ENCODE measurements at regions not wholly inside any gene's neighbourhood (a gene's known extent, or its start where the extent isn't known, plus 50 kb on each side); places are given as distances from the start of the nearest gene placed in this dataset.

DNA sequence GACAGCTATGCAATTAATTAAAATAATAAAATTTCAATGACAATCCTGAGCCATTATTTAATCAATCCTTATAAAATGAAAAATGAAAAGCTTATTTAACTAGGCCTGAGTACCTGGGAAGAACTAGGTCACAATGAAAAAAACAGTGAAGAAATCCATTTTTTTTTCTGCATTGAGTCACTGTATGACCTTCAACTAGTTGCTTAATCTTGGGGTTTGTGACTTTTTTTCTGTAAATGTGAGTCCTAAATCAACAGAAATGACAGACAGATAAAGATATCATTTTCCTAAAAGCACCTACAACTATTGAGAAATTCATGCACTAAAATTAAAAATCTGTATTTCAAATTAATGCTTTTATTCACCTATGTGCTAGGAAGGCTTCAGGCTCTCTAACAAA, 96.8 kb downstream of the TMEM26 start:
- H3K9me3 ChIP-seq: no peaks in the 10 kb centered on the region
- intact Hi-C loops (cut with DNase I; ENCODE audit: low total_unique reads): no loop called here

DNA sequence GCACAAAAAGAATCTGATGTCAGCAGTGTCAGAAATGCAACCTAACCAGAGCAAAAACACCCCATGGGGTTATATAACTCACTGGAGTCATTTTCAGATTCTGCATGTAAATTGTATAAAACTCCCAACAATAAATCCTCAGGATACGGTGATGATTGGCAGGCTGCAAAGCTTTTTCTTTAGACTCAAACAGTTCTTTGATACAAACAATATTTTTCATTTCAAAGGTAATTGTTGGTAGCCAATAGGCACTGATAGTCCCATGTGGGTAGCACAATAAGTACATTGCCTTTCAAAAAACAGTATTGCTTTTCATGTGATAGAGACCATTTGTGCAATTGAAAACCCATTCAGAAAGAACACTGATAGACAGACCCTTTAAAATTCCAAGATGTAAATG, 98.0 kb downstream of the TMEM26 start:
- Histone ChIP-seq H3K36me3 (no peaks in the 10 kb centered on the region), H3K4me3 (no peak overlapping the region), H3K27ac (no peak overlapping the region), H3K4me1 (no peaks in the 10 kb centered on the region), H3K27me3 (no peaks in the 10 kb centered on the region), H3K9me3 (no peaks in the 10 kb centered on the region)
- intact Hi-C loops (cut with DNase I; ENCODE audit: low total_unique reads): no loop called here
- TF ChIP-seq POLR2A (IDR thresholded peaks at IDR 0.05): no peak
- TF ChIP-seq, protein P1, sequence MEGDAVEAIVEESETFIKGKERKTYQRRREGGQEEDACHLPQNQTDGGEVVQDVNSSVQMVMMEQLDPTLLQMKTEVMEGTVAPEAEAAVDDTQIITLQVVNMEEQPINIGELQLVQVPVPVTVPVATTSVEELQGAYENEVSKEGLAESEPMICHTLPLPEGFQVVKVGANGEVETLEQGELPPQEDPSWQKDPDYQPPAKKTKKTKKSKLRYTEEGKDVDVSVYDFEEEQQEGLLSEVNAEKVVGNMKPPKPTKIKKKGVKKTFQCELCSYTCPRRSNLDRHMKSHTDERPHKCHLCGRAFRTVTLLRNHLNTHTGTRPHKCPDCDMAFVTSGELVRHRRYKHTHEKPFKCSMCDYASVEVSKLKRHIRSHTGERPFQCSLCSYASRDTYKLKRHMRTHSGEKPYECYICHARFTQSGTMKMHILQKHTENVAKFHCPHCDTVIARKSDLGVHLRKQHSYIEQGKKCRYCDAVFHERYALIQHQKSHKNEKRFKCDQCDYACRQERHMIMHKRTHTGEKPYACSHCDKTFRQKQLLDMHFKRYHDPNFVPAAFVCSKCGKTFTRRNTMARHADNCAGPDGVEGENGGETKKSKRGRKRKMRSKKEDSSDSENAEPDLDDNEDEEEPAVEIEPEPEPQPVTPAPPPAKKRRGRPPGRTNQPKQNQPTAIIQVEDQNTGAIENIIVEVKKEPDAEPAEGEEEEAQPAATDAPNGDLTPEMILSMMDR (IDR thresholded peaks at IDR 0.05): no peak
- TF ChIP-seq POLR2AphosphoS5 (IDR thresholded peaks at IDR 0.05): no peak
- DNase-seq (ENCODE audit: low spot score in 2 of 2): no peak

More for the DNA sequence above, 96.8 kb downstream of the TMEM26 start:
- TF ChIP-seq POLR2A (IDR thresholded peaks at IDR 0.05) (no peak), POLR2AphosphoS5 (IDR thresholded peaks at IDR 0.05) (no peak)
- TF ChIP-seq, protein P1 (IDR thresholded peaks at IDR 0.05): no peak
- H3K27ac ChIP-seq: no peak overlapping the region
- no peaks in the 10 kb centered on the region for H3K4me1 ChIP-seq
- no peak overlapping the region for H3K4me3 ChIP-seq
- no peaks in the 10 kb centered on the region for H3K36me3 ChIP-seq
- DNase-seq (ENCODE audit: low spot score in 2 of 2): no peak
- H3K27me3 ChIP-seq: no peaks in the 10 kb centered on the region

DNA sequence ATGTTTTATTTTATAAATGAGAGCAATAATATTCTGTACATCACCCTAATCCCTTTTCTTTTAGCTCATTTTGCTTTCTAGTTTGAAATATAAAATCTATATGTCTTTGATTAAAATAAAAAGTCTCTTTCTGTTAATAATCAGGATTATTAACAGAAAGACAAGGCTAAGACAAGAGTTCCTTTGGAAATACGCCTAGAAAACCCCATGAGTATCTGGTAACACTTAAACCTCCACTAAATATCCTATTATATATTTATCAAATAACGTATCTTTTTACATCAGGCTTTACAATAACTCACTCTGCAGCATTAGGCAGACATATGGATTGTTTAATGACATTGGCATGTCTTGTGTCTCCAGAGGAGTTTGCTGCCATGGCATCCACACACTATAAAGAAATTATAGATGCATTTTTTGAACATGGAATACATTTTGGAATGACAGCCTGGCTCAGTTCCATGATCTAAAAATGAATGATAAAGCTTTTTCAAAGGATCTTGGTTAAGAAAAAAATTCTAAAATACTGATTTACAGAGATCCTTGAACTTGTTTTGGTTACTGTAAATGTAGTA, 98.7 kb downstream of the TMEM26 start:
- Histone ChIP-seq H3K4me3 (no peak overlapping the region), H3K27me3 (no peaks in the 10 kb centered on the region), H3K27ac (no peak overlapping the region), H3K9me3 (no peaks in the 10 kb centered on the region), H3K4me1 (no peaks in the 10 kb centered on the region), H3K36me3 (no peaks in the 10 kb centered on the region)
- no peak for DNase-seq (ENCODE audit: low spot score in 2 of 2)
- no peak for TF ChIP-seq POLR2AphosphoS5 (IDR thresholded peaks at IDR 0.05)
- TF ChIP-seq, protein P1 (IDR thresholded peaks at IDR 0.05): no peak
- no peak for TF ChIP-seq POLR2A (IDR thresholded peaks at IDR 0.05)
- intact Hi-C loops (cut with DNase I; ENCODE audit: low total_unique reads): no loop called here

DNA sequence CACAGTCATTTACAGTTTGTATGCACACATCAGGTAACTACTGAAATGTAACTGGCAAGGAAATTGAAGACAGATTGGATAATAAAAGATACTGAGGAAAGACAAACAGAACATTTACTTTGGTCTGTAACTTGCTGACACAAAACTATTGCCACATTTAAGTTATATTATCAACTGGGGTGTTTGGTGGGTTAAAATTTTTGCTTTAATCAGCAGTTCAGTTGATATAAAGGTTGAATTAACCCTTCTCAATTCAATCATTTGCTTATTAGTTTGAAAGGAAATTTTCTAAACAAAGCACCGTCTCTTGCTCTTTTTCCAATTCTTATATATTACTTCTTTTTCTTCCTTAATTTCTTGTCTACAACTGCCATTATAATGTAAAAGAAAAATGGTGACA, 102.4 kb downstream of the TMEM26 start:
- Histone ChIP-seq H3K4me1 (no peaks in the 10 kb centered on the region), H3K27me3 (no peaks in the 10 kb centered on the region), H3K27ac (no peak overlapping the region), H3K9me3 (no peaks in the 10 kb centered on the region), H3K4me3 (no peak overlapping the region), H3K36me3 (no peaks in the 10 kb centered on the region)
- TF ChIP-seq POLR2AphosphoS5 (IDR thresholded peaks at IDR 0.05) (no peak), POLR2A (IDR thresholded peaks at IDR 0.05) (no peak)
- TF ChIP-seq, protein P1 (IDR thresholded peaks at IDR 0.05): no peak
- intact Hi-C loops (cut with DNase I; ENCODE audit: low total_unique reads): no loop called here
- DNase-seq (ENCODE audit: low spot score in 2 of 2): no peak

DNA sequence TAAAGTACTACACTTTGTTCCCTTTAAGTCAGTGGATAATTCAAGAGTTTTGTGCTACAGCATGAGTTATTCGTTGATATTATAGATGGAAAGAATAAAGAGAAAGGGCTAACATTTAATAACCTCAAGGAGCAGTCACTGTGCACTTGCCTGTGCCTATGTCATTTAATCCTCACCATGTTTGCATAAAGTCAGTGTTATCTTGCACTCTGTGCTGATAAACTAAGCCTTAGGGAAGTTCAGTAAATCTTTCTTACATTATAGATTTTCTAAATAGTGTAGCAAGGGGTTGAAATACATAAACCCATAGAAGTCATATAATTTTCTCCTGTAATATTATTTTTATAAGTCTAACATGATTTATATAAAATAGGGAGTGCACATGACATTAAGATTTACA, 103.1 kb downstream of the TMEM26 start:
- no peaks in the 10 kb centered on the region for H3K36me3 ChIP-seq
- H3K4me3 ChIP-seq: no peak overlapping the region
- no peak for DNase-seq (ENCODE audit: low spot score in 2 of 2)
- H3K27me3 ChIP-seq: no peaks in the 10 kb centered on the region
- no peaks in the 10 kb centered on the region for H3K4me1 ChIP-seq
- intact Hi-C loops (cut with DNase I; ENCODE audit: low total_unique reads): no loop called here
- H3K27ac ChIP-seq: no peak overlapping the region
- TF ChIP-seq POLR2AphosphoS5 (IDR thresholded peaks at IDR 0.05) (no peak), POLR2A (IDR thresholded peaks at IDR 0.05) (no peak)
- TF ChIP-seq, protein P1 (IDR thresholded peaks at IDR 0.05): no peak
- no peaks in the 10 kb centered on the region for H3K9me3 ChIP-seq

Data from breast epithelium (tissue), 4 donors.